ENCODE measurements at regions not wholly inside any gene's neighbourhood (a gene's known extent, or its start where the extent isn't known, plus 50 kb on each side); places are given as distances from the start of the nearest gene placed in this dataset.
A peak's percentile ranks its signal among the peaks of the same experiment; 100 is the strongest.

DNA sequence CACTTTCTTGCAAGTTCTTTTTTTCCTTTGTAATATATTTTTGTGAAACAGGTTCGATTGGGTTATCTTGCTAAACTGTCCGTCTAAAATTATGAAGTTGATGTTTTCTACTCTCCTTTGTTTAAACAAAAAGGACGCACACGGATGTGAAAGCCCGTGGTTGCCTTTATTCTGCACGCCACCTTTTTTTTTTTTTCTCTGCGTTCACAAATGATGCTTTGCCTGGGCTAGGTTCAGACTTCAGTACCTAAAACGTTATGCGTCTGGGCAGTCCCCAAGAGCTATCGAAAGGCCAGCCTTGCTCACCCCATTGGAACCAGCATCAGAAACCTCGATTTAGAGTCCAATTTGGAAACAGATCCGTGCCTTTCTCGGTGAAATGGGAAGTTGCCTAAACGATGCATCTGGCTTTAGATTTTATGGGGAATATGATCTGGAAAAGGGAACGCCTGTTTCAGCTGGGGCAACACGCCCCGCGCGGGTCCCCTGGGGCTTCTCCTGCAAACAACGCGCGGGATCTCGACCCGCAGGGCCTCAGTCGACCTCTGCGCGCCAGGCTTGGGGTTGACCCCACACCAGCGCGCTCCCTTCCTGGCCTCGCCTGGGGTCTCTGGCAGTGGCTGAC lies 113.9 kb downstream of the KCNRG start:
- H3K4me3 ChIP-seq = peak overlapping the region in 3 of 4 donors; percentile 35 to 55 (median 47)
- ATAC-seq (ENCODE audit: low FRiP score in 2 of 2) (no peak), DNase-seq (peak in 1 of 2 donors; percentile 79)
- H3K9me3 ChIP-seq = no peaks in the 10 kb centered on the region
- peaks cover 0 to 38% (median 17%) of the 10 kb centered on the region in 4 donors for H3K27me3 ChIP-seq
- no peaks in the 10 kb centered on the region for H3K36me3 ChIP-seq
- H3K4me1 ChIP-seq = peaks cover 17 to 48% (median 40%) of the 10 kb centered on the region in 4 donors
- WGBS, 2 donors = 51 to 58% methylated on average over 14 to 30 of the region's 30 CpGs
- TF ChIP-seq EP300 (IDR thresholded peaks at IDR 0.05) (no peak), POLR2A (IDR thresholded peaks at IDR 0.05) (no peak), POLR2AphosphoS5 (IDR thresholded peaks at IDR 0.05) (no peak)
- TF ChIP-seq, protein P1, sequence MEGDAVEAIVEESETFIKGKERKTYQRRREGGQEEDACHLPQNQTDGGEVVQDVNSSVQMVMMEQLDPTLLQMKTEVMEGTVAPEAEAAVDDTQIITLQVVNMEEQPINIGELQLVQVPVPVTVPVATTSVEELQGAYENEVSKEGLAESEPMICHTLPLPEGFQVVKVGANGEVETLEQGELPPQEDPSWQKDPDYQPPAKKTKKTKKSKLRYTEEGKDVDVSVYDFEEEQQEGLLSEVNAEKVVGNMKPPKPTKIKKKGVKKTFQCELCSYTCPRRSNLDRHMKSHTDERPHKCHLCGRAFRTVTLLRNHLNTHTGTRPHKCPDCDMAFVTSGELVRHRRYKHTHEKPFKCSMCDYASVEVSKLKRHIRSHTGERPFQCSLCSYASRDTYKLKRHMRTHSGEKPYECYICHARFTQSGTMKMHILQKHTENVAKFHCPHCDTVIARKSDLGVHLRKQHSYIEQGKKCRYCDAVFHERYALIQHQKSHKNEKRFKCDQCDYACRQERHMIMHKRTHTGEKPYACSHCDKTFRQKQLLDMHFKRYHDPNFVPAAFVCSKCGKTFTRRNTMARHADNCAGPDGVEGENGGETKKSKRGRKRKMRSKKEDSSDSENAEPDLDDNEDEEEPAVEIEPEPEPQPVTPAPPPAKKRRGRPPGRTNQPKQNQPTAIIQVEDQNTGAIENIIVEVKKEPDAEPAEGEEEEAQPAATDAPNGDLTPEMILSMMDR (IDR thresholded peaks at IDR 0.05) = no peak
- peak overlapping the region in 2 of 4 donors; percentile 70 to 80 for H3K27ac ChIP-seq

DNA sequence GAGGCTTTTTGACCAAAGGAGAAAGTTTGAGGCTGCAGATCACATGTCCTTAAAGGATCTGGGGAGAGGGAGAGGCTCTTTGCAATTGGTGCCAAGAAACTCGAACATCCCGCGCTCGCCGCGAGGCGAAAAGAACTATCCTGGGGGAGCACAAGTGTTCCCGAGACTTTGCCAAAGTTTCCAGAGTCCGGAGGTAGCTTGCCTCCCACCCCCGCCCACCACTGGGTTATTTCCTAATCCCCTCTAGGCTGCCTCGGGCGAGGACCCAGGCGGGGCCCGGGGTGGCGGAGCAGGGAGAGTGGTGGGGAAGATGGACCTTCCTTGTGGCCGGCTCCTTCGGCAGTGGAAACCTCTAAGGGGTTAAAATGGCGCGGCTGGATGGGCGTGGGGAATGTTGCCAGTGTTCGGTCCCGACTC lies 114.5 kb downstream of the KCNRG start:
- peak in 1 of 2 donors; percentile 80 for DNase-seq
- H3K27me3 ChIP-seq = peaks cover 0 to 38% (median 17%) of the 10 kb centered on the region in 4 donors
- peak overlapping the region; percentile 2 to 55 (median 41) for H3K4me3 ChIP-seq
- H3K27ac ChIP-seq = peak overlapping the region; percentile 57 to 80 (median 70)
- H3K36me3 ChIP-seq = no peaks in the 10 kb centered on the region
- H3K4me1 ChIP-seq = peaks cover 17 to 48% (median 40%) of the 10 kb centered on the region in 4 donors
- ATAC-seq (ENCODE audit: low FRiP score in 2 of 2) = peak in 1 of 2 donors; percentile 12
- no peaks in the 10 kb centered on the region for H3K9me3 ChIP-seq
- TF ChIP-seq POLR2A (IDR thresholded peaks at IDR 0.05) (no peak), EP300 (IDR thresholded peaks at IDR 0.05) (no peak), POLR2AphosphoS5 (IDR thresholded peaks at IDR 0.05) (no peak)
- 15 to 17% methylated on average over 19 to 22 of the region's 22 CpGs for WGBS, 2 donors

GRCh38 chr13:50130123-50130946 lies 115.1 kb downstream of the KCNRG start:
- H3K4me1 ChIP-seq = peaks cover 17 to 48% (median 40%) of the 10 kb centered on the region in 4 donors
- peak in 1 of 2 donors; percentile 62 for ATAC-seq (ENCODE audit: low FRiP score in 2 of 2)
- peak overlapping the region; percentile 57 to 80 (median 70) for H3K27ac ChIP-seq
- no peaks in the 10 kb centered on the region for H3K9me3 ChIP-seq
- peaks cover 0 to 38% (median 17%) of the 10 kb centered on the region in 4 donors for H3K27me3 ChIP-seq
- DNase-seq = peak; percentile 41 to 88
- peak in 1 of 4 donors; percentile 40 for TF ChIP-seq POLR2A (IDR thresholded peaks at IDR 0.05)
- TF ChIP-seq, protein P1 (IDR thresholded peaks at IDR 0.05) = no peak
- WGBS, 2 donors = 4 to 11% methylated on average over 31 to 61 of the region's 63 CpGs
- H3K36me3 ChIP-seq = no peaks in the 10 kb centered on the region
- H3K4me3 ChIP-seq = peak overlapping the region; percentile 22 to 55 (median 41)

DNA sequence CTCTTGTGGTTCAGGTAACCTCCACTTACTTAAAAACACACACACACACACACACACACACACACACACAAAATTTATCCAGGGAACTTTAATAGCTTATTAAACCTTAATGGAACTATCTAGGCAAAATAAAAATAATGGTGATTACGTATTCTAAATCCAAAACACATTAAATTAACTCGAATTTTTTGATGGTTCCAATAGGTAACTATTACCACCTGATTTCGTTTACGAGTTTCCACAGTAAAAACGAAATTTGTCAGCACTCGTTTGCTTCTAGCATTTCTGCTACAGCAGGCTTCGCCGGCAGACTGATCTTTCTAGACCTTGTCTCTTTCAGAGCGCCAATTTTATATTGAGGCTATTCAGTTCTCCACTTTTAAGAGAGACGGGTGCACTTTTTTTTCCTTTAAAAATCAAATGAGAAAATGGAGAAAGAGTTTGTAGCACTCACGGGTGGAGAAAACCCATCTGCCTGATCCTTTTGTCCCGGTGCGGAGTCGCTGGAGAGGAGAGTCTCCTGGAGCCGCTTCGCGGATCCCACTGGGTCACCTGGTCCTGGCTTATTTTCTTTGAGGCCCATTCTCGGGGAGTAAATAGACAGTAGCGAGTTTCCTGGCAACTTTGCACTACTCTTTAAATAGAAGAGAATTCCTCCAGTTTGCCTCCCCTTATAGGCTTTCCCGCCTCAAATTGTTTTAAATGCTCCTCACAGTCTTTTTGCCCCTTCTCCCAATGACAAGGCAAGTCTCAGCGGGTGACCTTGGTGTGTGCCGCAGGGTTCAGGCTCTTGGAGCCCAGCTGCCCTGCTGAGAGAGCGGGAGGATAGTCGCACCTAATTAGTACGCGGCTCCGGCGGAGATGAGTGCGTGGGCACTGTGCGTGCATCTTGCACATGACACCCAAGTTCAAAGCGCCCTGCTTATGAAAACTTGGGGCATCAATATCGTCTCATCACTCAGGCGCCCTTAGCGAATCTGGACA lies 117.0 kb downstream of the KCNRG start:
- 37 to 48% methylated on average over 34 of the region's 34 CpGs for WGBS, 2 donors
- no peak for ATAC-seq (ENCODE audit: low FRiP score in 2 of 2)

More for the DNA sequence above, 117.0 kb downstream of the KCNRG start:
- Histone ChIP-seq H3K36me3 (no peaks in the 10 kb centered on the region), H3K9me3 (no peaks in the 10 kb centered on the region), H3K27me3 (peaks cover 0 to 38% (median 17%) of the 10 kb centered on the region in 4 donors), H3K27ac (no peak overlapping the region), H3K4me1 (peaks cover 17 to 36% (median 31%) of the 10 kb centered on the region in 4 donors), H3K4me3 (peak overlapping the region in 1 of 4 donors; percentile 6)
- TF ChIP-seq POLR2A (IDR thresholded peaks at IDR 0.05) (no peak), EP300 (IDR thresholded peaks at IDR 0.05) (no peak), POLR2AphosphoS5 (IDR thresholded peaks at IDR 0.05) (no peak)
- TF ChIP-seq, protein P1 (IDR thresholded peaks at IDR 0.05) = no peak
- DNase-seq = no peak
